Activated CD8-positive, alpha-beta T cell treated with anti-CD3 and anti-CD28 coated beads, Interleukin-2, amount 10 ng/mL, durations not matched to agents 7 days and 5 days (primary cell): ENCODE measurements at regions not wholly inside any gene's neighbourhood (a gene's known extent, or its start where the extent isn't known, plus 50 kb on each side); places are given as distances from the start of the nearest gene placed in this dataset.
"Not testable (repeated sequence)": the region's sequence is repeated elsewhere in the genome, so short reads cannot be mapped to it uniquely, and the experiment has no call there.

ENCODE experiments used
- ATAC-seq: fragments of 150-1000 bp; cut with Tn5 transposase; one replicate; pipeline ENCODE4 v1.10.0; 2021; ENCODE audit warnings: moderate library complexity
- CTCF ChIA-PET: fragments of 350-600 bp; sonication (Branson Sonifier 250); formaldehyde crosslinking; loops from one replicate; lab custom pipeline; 2021; ENCODE audit warnings: antibody characterized with exemption; lab: Charles Lee
- POLR2A ChIA-PET: fragments of 350-600 bp; sonication (Branson Sonifier 250); formaldehyde crosslinking; loops from one replicate; lab custom pipeline; 2021; ENCODE audit warnings: antibody characterized with exemption; lab: Charles Lee
- DNase-seq: peaks from one replicate; pipeline ENCODE4 v3.0.0-alpha.2; 2020
- H3K27ac Mint-ChIP-seq: one replicate; pipeline ENCODE4 v1.8.0; 2021; ENCODE audit warnings: mild to moderate bottlenecking, mixed read lengths
- H3K27me3 Mint-ChIP-seq: one replicate; pipeline ENCODE4 v1.8.0; 2021; ENCODE audit warnings: low read depth, mixed read lengths
- H3K36me3 Mint-ChIP-seq: one replicate; pipeline ENCODE4 v1.8.0; 2021; ENCODE audit warnings: low read depth, mixed read lengths
- H3K4me1 Mint-ChIP-seq: one replicate; pipeline ENCODE4 v1.8.0; 2021; ENCODE audit warnings: low read depth, mixed read lengths
- H3K4me3 Mint-ChIP-seq: one replicate; pipeline ENCODE4 v1.8.0; 2021; ENCODE audit warnings: mild to moderate bottlenecking, mixed read lengths
- H3K9me3 Mint-ChIP-seq: one replicate; pipeline ENCODE4 v1.8.0; 2022; ENCODE audit warnings: mixed read lengths; ENCODE audit not compliant: insufficient read depth

- H3K4me3 Mint-ChIP-seq: no peak overlapping the region
- ATAC-seq: no peak
- H3K27me3 Mint-ChIP-seq: no peaks in the 10 kb centered on the region
- POLR2A ChIA-PET: no interaction called here
- no peaks in the 10 kb centered on the region for H3K36me3 Mint-ChIP-seq
- no peaks in the 10 kb centered on the region for H3K4me1 Mint-ChIP-seq
- H3K9me3 Mint-ChIP-seq: no peaks in the 10 kb centered on the region
- CTCF ChIA-PET: no interaction called here
- DNase-seq: no peak
- no peak overlapping the region for H3K27ac Mint-ChIP-seq
These were observed 631.4 kb upstream of the SLC35B3 start for GRCh38 chr6:9066726-9067125.

GRCh38 chr6:9064156-9064555, 628.8 kb upstream of the SLC35B3 start:
- H3K27me3 Mint-ChIP-seq: no peaks in the 10 kb centered on the region
- ChIA-PET POLR2A (no interaction called here), CTCF (no interaction called here)
- no peaks in the 10 kb centered on the region for H3K4me1 Mint-ChIP-seq
- no peak overlapping the region for H3K27ac Mint-ChIP-seq
- no peak for DNase-seq
- ATAC-seq: no peak
- no peak overlapping the region for H3K4me3 Mint-ChIP-seq
- H3K36me3 Mint-ChIP-seq: no peaks in the 10 kb centered on the region
- H3K9me3 Mint-ChIP-seq: no peaks in the 10 kb centered on the region

GRCh38 chr6:9062596-9062995, 627.3 kb upstream of the SLC35B3 start:
- no peak for ATAC-seq
- ChIA-PET CTCF (no interaction called here), POLR2A (no interaction called here)
- Mint-ChIP-seq H3K4me1 (no peaks in the 10 kb centered on the region), H3K36me3 (no peaks in the 10 kb centered on the region), H3K4me3 (no peak overlapping the region), H3K27me3 (no peaks in the 10 kb centered on the region), H3K27ac (no peak overlapping the region), H3K9me3 (no peaks in the 10 kb centered on the region)
- DNase-seq: no peak

- H3K27ac Mint-ChIP-seq: no peak overlapping the region
- H3K4me1 Mint-ChIP-seq: no peaks in the 10 kb centered on the region
- CTCF ChIA-PET: no interaction called here
- no peaks in the 10 kb centered on the region for H3K36me3 Mint-ChIP-seq
- H3K9me3 Mint-ChIP-seq: no peaks in the 10 kb centered on the region
- H3K4me3 Mint-ChIP-seq: no peak overlapping the region
- no peak for ATAC-seq
- H3K27me3 Mint-ChIP-seq: no peaks in the 10 kb centered on the region
- DNase-seq: no peak
- POLR2A ChIA-PET: no interaction called here
These were observed 622.6 kb upstream of the SLC35B3 start for GRCh38 chr6:9057937-9058336.

- ChIA-PET POLR2A (no interaction called here), CTCF (no interaction called here)
- no peaks in the 10 kb centered on the region for H3K27me3 Mint-ChIP-seq
- no peak for DNase-seq
- H3K9me3 Mint-ChIP-seq: no peaks in the 10 kb centered on the region
- H3K27ac Mint-ChIP-seq: no peak overlapping the region
- H3K4me1 Mint-ChIP-seq: no peaks in the 10 kb centered on the region
- no peak for ATAC-seq
- H3K4me3 Mint-ChIP-seq: no peak overlapping the region
- no peaks in the 10 kb centered on the region for H3K36me3 Mint-ChIP-seq
These were observed 621.2 kb upstream of the SLC35B3 start for GRCh38 chr6:9056556-9056955.

- no peak for DNase-seq
- ChIA-PET CTCF (no interaction called here), POLR2A (no interaction called here)
- Mint-ChIP-seq H3K4me1 (no peaks in the 10 kb centered on the region), H3K36me3 (no peaks in the 10 kb centered on the region), H3K9me3 (peaks cover 6% of the 10 kb centered on the region), H3K4me3 (no peak overlapping the region), H3K27me3 (no peaks in the 10 kb centered on the region), H3K27ac (no peak overlapping the region)
- ATAC-seq: no peak
These were observed 609.1 kb upstream of the SLC35B3 start for GRCh38 chr6:9044426-9044825.

GRCh38 chr6:9040718-9041117, 605.4 kb upstream of the SLC35B3 start:
- ChIA-PET CTCF (no interaction called here), POLR2A (no interaction called here)
- peaks cover 6% of the 10 kb centered on the region for H3K9me3 Mint-ChIP-seq
- no peak overlapping the region for H3K4me3 Mint-ChIP-seq
- H3K4me1 Mint-ChIP-seq: no peaks in the 10 kb centered on the region
- H3K36me3 Mint-ChIP-seq: no peaks in the 10 kb centered on the region
- H3K27me3 Mint-ChIP-seq: no peaks in the 10 kb centered on the region
- DNase-seq: no peak
- H3K27ac Mint-ChIP-seq: no peak overlapping the region
- ATAC-seq: no peak

GRCh38 chr6:9039258-9039657, 603.9 kb upstream of the SLC35B3 start:
- ChIA-PET CTCF (no interaction called here), POLR2A (no interaction called here)
- Mint-ChIP-seq H3K27ac (no peak overlapping the region), H3K4me1 (no peaks in the 10 kb centered on the region), H3K36me3 (no peaks in the 10 kb centered on the region), H3K27me3 (no peaks in the 10 kb centered on the region), H3K4me3 (no peak overlapping the region), H3K9me3 (peaks cover 6% of the 10 kb centered on the region)
- DNase-seq (no peak), ATAC-seq (no peak)

- ATAC-seq (no peak), DNase-seq (no peak)
- no peak overlapping the region for H3K4me3 Mint-ChIP-seq
- CTCF ChIA-PET: no interaction called here
- H3K36me3 Mint-ChIP-seq: no peaks in the 10 kb centered on the region
- no peaks in the 10 kb centered on the region for H3K9me3 Mint-ChIP-seq
- POLR2A ChIA-PET: no interaction called here
- H3K27ac Mint-ChIP-seq: no peak overlapping the region
- H3K4me1 Mint-ChIP-seq: peaks cover 5% of the 10 kb centered on the region
- no peaks in the 10 kb centered on the region for H3K27me3 Mint-ChIP-seq
These were observed 592.7 kb upstream of the SLC35B3 start for GRCh38 chr6:9028086-9028485.

GRCh38 chr6:9025796-9026394, 590.5 kb upstream of the SLC35B3 start:
- no peak overlapping the region for H3K4me3 Mint-ChIP-seq
- no peak for ATAC-seq
- peaks cover 5% of the 10 kb centered on the region for H3K4me1 Mint-ChIP-seq
- ChIA-PET CTCF (no interaction called here), POLR2A (no interaction called here)
- no peaks in the 10 kb centered on the region for H3K27me3 Mint-ChIP-seq
- DNase-seq: no peak
- no peak overlapping the region for H3K27ac Mint-ChIP-seq
- H3K36me3 Mint-ChIP-seq: no peaks in the 10 kb centered on the region
- H3K9me3 Mint-ChIP-seq: no peaks in the 10 kb centered on the region

GRCh38 chr6:9025228-9025627, 589.9 kb upstream of the SLC35B3 start:
- ChIA-PET POLR2A (no interaction called here), CTCF (no interaction called here)
- Mint-ChIP-seq H3K27me3 (no peaks in the 10 kb centered on the region), H3K36me3 (no peaks in the 10 kb centered on the region), H3K4me3 (peak overlapping the region; percentile 15), H3K9me3 (no peaks in the 10 kb centered on the region), H3K4me1 (peaks cover 5% of the 10 kb centered on the region), H3K27ac (no peak overlapping the region)
- no peak for ATAC-seq
- DNase-seq: no peak

- POLR2A ChIA-PET, H3K4me3 Mint-ChIP-seq, DNase-seq, H3K27ac Mint-ChIP-seq, H3K4me1 Mint-ChIP-seq, H3K36me3 Mint-ChIP-seq, H3K27me3 Mint-ChIP-seq, H3K9me3 Mint-ChIP-seq, ATAC-seq, CTCF ChIA-PET: not testable (repeated sequence)
These were observed 588.9 kb upstream of the SLC35B3 start for GRCh38 chr6:9024246-9024645.

GRCh38 chr6:9020001-9020400, 584.7 kb upstream of the SLC35B3 start:
- POLR2A ChIA-PET: no interaction called here
- Mint-ChIP-seq H3K36me3 (no peaks in the 10 kb centered on the region), H3K4me3 (no peak overlapping the region), H3K27ac (no peak overlapping the region), H3K4me1 (peaks cover 1% of the 10 kb centered on the region), H3K27me3 (no peaks in the 10 kb centered on the region), H3K9me3 (no peaks in the 10 kb centered on the region)
- ATAC-seq (no peak), DNase-seq (no peak)
- CTCF ChIA-PET: no interaction called here
